ENCODE measurements at regions not wholly inside any gene's neighbourhood (a gene's known extent, or its start where the extent isn't known, plus 50 kb on each side); places are given as distances from the start of the nearest gene placed in this dataset.
A peak's percentile ranks its signal among the peaks of the same experiment; 100 is the strongest.

DNA sequence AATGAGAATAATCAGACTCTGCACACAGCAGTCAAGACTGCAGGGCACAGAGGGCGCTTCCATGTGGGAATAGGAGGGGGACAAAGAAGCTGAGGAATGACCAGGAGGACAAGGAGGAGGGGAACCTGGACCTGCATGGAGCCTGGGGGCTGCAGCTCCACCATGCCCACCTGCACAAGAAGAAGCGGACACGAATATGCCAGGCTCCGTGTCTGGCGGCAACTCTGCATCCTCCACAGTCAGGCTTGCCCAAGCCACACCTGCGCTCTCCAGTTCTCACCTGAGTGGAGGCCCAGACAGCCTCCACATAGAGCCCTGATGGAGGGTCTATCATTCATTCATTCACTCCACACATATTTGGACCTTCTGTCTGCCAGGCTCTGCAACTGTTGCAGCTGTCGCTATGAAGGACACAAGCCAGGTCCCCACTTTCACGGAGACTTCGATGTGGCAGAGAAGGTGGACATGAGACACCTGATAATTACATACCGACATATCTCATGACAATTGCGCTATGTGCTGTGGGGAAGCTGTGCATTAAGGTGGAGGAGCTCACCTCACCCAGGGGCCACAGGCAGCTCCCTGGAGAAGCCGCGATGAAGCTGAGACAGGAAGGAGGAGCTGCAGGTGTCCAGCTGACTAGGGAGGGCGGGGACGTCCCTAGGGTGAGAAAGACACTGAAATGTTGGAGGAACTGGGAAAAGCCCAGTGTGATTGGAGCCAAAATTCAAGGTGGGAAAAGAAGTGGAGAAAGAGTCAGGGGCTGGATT, 159.2 kb downstream of the INHBB start:
- Histone ChIP-seq H3K4me3 (no peak overlapping the region), H3K9me3 (ENCODE audit: low read depth) (no peaks in the 10 kb centered on the region), H3K27me3 (peaks cover 6% of the 10 kb centered on the region), H3K4me1 (ENCODE audit: low read depth) (no peaks in the 10 kb centered on the region), H3K27ac (no peak overlapping the region), H3K36me3 (no peaks in the 10 kb centered on the region)
- no peak for TF ChIP-seq CTCF (IDR thresholded peaks at IDR 0.05; ENCODE audit: low read depth, low read length)
- DNase-seq (ENCODE audit: low read depth in 1 of 2, low spot score in 1 of 2) = no peak

- Histone ChIP-seq H3K4me1 (ENCODE audit: low read depth) (no peaks in the 10 kb centered on the region), H3K9me3 (ENCODE audit: low read depth) (no peaks in the 10 kb centered on the region), H3K36me3 (no peaks in the 10 kb centered on the region), H3K27ac (no peak overlapping the region), H3K27me3 (peaks cover 6% of the 10 kb centered on the region), H3K4me3 (no peak overlapping the region)
- peak in 1 of 2 donors; percentile 63 for DNase-seq (ENCODE audit: low read depth in 1 of 2, low spot score in 1 of 2)
- TF ChIP-seq CTCF (IDR thresholded peaks at IDR 0.05; ENCODE audit: low read depth, low read length) = no peak
These were observed 162.7 kb downstream of the INHBB start for GRCh38 chr2:120508567-120509041.

- no peak for TF ChIP-seq CTCF (IDR thresholded peaks at IDR 0.05; ENCODE audit: low read depth, low read length)
- Histone ChIP-seq H3K27ac (no peak overlapping the region), H3K4me1 (ENCODE audit: low read depth) (no peaks in the 10 kb centered on the region), H3K27me3 (peaks cover 6% of the 10 kb centered on the region), H3K9me3 (ENCODE audit: low read depth) (no peaks in the 10 kb centered on the region), H3K36me3 (no peaks in the 10 kb centered on the region), H3K4me3 (no peak overlapping the region)
- no peak for DNase-seq (ENCODE audit: low read depth in 1 of 2, low spot score in 1 of 2)
These were observed 163.4 kb downstream of the INHBB start for GRCh38 chr2:120509213-120509815.

DNA sequence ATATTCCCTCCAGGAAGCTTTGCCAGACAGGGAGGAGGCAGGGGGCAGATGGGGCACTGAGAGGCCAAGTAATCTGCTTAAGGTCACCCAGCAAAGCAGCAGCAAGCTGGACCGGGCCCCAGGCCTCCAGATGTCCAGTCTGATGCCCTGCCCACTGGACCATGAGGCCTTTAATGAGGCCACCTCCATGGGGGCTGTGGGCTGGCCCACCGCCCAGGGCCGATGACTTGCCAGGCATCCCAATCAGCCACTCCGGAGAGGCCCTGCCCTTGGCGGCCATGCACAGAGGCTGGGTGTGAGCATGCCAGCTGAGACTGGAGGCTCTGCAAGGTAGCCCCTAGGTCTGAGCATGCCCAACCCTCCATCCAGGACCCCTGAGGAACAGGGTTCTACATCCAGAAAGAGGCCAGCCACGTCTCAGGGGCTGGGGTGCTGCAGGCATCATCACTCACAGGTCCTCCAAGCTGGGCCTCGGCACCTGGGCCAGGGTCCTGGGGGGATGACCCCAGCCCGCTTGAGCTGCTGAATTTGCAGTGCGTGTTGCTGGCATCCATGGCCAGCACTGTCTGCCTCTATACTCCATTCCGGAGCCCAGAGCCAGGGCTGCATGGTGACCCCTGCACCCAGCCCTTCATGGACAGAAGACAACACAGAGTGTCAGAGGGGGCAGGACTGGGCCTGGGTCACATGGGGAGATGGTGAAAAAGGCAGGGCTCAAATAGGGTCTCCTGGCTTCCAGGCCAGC, 164.2 kb downstream of the INHBB start:
- Histone ChIP-seq H3K4me3 (no peak overlapping the region), H3K4me1 (ENCODE audit: low read depth) (no peaks in the 10 kb centered on the region), H3K27ac (no peak overlapping the region), H3K36me3 (no peaks in the 10 kb centered on the region), H3K27me3 (peaks cover 15% of the 10 kb centered on the region), H3K9me3 (ENCODE audit: low read depth) (no peaks in the 10 kb centered on the region)
- no peak for DNase-seq (ENCODE audit: low read depth in 1 of 2, low spot score in 1 of 2)
- no peak for TF ChIP-seq CTCF (IDR thresholded peaks at IDR 0.05; ENCODE audit: low read depth, low read length)

DNA sequence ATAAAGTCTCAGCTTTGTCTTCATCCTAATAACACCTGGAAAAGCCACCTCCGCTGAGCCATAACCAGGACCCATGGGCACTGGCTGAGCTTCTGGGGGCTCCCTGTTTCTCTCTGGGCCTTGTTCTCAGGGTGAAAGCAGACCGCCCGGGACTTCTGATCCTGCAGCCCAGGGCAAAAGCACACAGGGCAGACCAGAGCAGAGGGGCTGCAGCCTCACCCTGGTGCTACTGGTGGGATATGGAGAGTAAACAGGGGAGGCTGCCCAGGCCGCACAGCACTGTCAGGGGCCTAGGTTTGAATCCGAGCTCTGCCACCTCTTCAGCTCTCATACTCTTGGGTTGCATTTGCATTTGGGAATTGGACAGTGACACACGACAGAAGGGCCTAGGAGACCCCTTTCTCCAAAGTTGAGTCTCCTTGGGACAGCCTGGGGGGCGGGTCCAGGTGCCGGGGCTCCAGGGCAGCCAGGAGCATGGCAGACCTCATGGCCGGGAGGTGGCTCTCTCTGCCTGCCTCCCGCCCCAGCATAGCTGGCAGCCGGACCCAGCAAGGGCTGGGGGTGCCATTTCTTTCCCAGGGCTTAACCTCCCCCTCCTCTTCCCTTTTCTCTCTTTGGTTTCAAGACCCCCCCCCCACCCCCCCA, 164.9 kb downstream of the INHBB start:
- no peaks in the 10 kb centered on the region for H3K4me1 ChIP-seq (ENCODE audit: low read depth)
- H3K27ac ChIP-seq = no peak overlapping the region
- TF ChIP-seq CTCF (IDR thresholded peaks at IDR 0.05; ENCODE audit: low read depth, low read length) = no peak
- no peaks in the 10 kb centered on the region for H3K36me3 ChIP-seq
- DNase-seq (ENCODE audit: low read depth in 1 of 2, low spot score in 1 of 2) = no peak
- H3K27me3 ChIP-seq = peaks cover 15% of the 10 kb centered on the region
- H3K9me3 ChIP-seq (ENCODE audit: low read depth) = no peaks in the 10 kb centered on the region
- H3K4me3 ChIP-seq = no peak overlapping the region

Measured in cardiac muscle cell (in vitro differentiated cells and primary cell).